GM12872 (cell line): ENCODE measurements at regions not wholly inside any gene's neighbourhood (a gene's known extent, or its start where the extent isn't known, plus 50 kb on each side); places are given as distances from the start of the nearest gene placed in this dataset.

Experiments
- CTCF ChIP-seq: IDR thresholded peaks from 3 replicates; pipeline ENCODE4 v1.5.1; 2011; ENCODE audit warnings: low read depth, mild to moderate bottlenecking, low read length, moderate library complexity; ENCODE audit not compliant: insufficient read depth

GRCh38 chr1:21355956-21356355, 65.7 kb upstream of the ECE1 start:
- no peak for TF ChIP-seq CTCF

- no peak for TF ChIP-seq CTCF
These were observed 62.3 kb upstream of the ECE1 start for GRCh38 chr1:21352586-21352985.

GRCh38 chr1:21351901-21352300, 61.6 kb upstream of the ECE1 start:
- no peak for TF ChIP-seq CTCF

- no peak for TF ChIP-seq CTCF
These were observed 60.1 kb upstream of the ECE1 start for GRCh38 chr1:21350202-21350885.

- TF ChIP-seq CTCF, result no peak
These were observed 59.4 kb upstream of the ECE1 start for GRCh38 chr1:21349693-21350092.

GRCh38 chr1:21347072-21347581, 56.9 kb upstream of the ECE1 start:
- no peak for TF ChIP-seq CTCF

- TF ChIP-seq CTCF, result no peak
These were observed 56.3 kb upstream of the ECE1 start for GRCh38 chr1:21346365-21347071.
